NCI-H1105 (cell line): ENCODE measurements at regions not wholly inside any gene's neighbourhood (a gene's known extent, or its start where the extent isn't known, plus 50 kb on each side); places are given as distances from the start of the nearest gene placed in this dataset.

ENCODE experiments used
- DNase-seq: peaks from one replicate; lab custom pipeline; 2025; lab: John Stamatoyannopoulos, UW

DNA sequence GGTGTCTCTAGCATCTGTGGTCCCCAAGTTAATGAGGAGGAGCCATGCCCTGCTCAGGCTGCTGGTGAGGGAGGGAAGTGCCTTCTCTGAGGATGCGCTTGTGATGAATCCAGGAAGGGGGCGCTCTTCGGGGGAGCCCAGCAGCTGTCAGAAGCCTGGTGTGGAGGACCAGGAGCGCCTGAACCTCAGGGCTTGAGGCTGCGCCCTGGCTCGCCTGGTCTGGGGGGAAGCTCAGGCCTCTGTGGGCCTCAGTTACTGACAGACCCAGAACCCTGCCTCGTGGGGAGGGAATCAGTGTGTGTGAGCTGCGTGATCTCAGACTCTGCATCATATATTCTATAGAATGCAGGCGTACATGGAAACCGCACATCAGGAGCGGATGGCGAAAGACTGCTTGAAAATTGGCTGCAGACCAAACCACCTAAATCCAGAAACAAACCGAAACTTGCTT lies 126.1 kb downstream of the SEC14L1 start:
- DNase-seq: no peak

DNA sequence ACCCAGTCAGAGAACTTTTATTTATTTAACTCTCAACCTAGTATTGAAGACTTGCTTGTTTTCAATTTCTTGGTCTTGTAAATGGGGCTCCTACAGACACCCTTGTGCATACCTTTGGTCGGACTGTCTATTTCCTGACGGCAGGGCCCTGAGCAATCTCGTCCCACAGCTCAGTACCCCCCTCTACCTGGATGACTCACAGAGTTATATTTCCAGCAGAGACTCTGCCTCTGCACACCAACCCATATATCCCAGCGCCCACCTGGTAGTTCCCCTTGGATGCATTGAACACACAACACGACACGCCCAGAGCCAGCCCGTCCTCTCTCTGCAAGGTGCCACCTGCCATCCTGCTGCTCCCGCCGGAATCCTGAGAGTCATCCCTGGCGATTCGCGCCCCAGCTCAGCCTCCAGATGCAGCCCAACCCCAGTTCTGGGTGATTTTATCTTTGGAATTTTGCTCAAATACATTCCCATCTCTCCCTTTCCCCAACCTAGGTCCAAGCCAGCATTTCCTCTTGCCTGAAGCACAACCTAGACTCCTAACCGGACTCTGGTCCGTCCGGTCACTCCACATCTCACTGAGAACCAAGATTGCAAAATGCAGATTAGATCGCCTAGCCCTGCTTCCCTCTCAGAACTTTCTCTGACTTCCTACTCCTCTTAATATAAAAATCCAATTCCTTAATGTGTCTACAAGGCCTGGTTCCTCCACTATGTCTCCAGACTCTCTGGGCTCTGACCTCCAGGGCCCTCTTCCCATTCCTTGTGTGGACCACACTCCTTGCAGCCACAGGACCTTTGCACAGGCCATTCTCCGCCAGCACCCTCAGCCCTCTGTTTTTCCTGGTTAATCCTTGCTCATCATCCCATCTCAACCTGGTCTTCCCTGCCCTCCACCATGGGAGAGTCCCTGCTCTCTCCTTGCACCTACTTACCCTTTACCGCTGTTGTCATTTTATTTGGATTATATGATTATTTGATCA lies 129.2 kb downstream of the SEC14L1 start:
- DNase-seq: no peak

- no peak for DNase-seq
These were observed 130.6 kb downstream of the SEC14L1 start for GRCh38 chr17:77271411-77271810.

DNA sequence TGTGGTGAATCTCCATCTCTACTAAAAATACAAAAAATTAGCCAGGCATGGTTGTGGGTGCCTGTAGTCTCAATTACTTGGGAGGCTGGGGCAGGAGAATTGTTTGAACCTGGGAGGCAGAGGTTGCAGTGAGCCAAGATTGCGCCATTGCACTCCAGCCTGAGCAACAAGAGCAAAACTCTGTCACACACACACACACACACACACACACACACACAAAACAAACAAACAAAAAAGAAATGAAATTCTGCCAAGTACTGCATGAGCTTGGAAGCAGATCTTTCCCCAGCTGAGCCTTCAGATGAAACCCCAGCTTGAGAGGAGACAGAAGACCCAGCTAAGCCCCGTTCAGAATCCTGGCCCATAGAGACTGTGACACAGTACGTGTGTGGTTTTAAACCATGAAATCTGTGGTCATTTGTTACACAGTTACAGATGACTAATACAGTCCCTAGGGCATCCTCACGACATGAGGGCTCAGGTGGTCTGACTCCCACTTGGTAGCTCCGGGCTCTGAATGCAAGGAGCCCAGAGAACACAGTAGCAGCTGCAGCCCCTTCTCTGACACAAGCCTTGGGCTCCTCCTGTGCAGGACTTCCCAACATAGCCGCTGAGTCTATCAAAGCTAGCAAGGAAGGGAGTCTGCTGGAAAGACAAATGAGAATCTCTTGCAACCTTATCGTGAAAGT lies 132.8 kb downstream of the SEC14L1 start:
- no peak for DNase-seq

DNA sequence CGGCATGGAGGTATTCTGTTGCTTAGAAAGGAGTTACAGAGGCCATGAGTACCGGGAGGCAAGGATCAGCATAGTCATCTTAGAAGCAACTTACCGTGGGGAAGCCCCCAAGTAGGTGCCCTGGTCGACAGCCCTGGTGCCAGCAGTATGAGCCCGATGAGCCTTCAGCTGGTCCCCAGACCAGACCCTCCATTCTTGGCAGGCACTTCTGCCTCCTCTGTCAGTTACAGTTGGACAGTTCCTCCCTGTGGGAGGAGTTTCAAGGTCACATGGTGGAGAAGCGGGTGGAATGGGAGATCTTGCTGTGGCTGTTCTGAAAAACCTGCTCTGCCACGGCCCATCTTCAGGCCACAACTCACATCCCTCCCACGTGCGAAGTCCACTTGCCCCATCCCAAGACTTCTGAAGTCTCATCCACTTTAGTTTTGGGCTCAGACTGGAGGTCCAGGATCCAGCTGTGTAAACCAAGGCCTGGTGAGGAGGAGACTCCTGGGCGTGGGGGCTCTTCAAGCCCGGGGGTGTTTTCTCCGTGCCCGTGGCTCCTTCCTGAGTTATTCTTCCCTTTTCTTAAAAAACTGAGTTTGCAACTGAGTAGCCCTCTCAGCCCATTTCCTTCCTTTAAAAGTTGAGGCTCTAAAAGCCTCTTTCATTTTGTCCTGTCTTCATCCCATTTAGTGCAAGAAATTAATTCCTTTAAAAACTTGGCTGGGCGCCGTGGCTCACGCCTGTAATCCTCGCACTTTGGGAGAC lies 133.5 kb downstream of the SEC14L1 start:
- no peak for DNase-seq

DNA sequence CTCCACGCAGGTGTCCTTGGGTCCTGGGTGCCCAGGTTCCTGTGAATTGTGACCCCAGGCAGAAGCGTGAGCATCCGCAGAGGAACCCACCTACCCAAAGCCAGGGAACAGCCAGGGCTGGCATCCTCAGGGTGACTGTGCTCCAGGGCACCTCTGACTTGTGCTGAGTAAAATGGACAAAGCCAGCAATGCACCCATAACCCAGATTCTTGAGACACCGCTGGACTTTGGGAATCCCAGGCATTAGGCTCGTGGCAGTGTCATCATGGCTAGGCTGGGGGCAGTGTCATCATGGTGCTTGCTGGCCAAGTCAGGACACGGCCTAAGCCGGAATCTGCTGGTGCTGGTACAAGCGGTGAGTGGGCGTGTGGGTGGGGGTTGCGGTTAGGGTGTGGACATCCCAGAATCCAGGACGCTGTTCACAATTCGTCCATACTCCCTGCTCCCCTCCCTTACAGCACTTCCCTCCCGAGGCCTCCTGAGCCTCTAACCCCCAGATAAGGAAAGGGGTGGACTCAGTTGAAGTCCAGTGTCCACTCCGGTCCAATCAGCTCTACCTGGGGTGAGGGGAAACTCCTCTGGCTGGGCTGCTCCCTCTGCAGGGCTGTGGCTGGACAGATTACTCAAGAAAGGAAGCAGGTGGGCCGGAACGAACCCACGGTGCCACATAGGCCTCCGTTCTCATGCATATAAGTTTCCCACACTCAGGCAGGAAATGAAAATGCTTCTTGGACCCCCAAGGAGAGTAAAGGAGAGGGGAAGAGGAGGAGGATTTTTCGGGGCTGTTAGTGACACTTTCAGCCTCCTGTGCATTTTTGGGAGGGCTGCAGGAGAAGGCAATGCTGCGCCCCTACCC lies 138.9 kb downstream of the SEC14L1 start:
- no peak for DNase-seq

GRCh38 chr17:77280304-77281121 lies 139.7 kb downstream of the SEC14L1 start:
- DNase-seq: no peak

DNA sequence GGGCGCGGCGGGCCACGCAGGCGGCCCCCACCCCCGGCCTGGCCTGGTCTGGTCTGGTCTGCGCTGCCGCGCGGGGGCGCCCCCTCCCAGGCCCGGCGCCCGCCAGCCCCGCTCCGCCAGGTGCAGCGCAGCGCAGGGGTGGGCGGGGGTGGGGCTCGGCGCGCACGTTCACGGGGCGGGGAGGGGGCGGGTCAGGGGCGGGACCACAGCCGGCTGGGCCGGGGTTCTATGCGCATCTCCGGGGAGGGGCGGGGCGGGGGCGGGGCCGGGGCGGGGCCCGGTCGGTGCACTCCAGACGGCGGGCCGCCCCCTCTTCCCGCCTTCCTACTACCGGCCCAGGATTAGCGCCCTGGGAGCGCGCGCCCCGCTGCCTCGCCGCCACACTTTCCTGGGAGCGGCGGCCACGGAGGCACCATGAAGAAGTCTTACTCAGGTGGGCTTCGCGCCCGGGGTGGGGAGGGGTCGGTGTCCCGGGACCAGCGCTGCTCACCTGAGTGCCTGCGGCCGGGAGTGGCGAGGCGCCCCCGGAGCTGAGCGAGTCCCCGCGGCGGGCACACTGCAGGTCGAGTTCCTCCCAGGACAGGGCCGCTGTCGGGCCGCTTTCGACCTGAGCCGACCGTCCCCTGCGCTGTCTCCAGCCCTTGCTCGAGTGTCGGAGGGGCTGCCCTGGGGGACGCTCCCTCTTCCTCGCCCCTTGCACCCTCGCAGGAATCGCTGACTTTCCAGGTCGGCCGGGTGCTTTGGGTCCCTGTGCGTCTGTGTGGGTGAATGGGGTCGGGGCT lies 140.5 kb downstream of the SEC14L1 start:
- DNase-seq: peak; percentile 62

DNA sequence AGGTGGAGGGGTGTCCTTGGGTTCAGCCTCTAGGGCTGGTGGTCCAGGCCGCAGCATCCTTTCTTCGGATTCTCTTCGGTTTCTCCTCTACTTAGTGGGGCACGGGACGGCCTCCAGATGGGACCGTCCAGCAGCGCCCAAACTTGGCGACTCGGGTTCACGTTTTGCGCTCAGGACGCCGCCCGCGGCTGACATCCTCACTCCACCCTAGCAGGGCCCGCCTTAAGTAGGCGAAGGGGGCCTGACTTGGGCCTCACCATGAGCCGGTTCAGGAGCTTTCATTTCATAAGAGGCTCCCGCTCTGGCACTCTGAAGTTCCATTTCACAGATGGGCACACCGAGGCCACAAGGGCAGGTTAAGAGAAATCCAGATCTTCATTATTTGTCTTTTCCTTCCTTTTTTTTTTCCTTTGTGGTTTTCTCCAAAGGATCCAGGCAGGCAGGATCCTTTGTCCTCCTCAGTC lies 141.2 kb downstream of the SEC14L1 start:
- no peak for DNase-seq

- DNase-seq: no peak
These were observed 142.1 kb downstream of the SEC14L1 start for GRCh38 chr17:77282524-77283515.

- no peak for DNase-seq
These were observed 143.4 kb downstream of the SEC14L1 start for GRCh38 chr17:77284023-77284617.

DNA sequence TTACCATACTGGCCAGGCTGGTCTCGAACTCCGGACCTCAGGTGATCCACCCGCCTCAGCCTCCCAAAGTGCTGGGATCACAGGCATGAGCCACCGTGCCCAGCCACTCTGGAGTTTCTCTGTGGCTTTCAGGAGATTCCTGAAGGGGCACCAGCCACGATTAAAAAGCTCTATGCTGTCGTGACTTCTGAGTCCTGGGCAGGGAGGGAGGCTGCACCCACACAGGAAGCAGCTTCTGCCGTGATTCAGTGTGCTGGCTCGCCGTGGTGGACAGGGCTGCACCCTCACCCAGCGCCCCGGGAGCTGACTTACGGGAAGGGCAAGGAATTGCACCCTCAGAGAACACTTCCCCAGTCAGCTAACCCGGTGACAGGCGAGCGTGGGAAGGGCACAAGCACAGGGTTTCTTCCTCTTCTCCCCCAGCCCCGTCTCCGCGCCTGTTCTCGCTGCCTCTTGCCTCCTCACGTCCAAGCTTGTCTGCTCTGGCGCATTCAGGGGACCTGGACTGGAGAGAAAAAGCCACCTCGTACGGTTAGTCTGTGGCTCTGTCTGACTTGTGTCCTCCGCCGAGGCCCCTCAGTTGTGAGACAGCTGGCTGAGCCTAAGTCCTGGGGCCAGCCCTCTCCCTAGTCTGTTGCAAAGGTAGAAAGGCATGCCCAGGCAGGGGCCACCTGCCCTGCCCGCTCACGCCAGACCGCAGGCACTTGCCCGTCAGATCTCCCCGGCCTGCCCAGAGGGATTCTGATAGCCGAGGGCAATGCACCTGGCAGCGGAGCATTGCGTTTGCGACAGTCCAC lies 145.0 kb downstream of the SEC14L1 start:
- DNase-seq: peak; percentile 31

DNA sequence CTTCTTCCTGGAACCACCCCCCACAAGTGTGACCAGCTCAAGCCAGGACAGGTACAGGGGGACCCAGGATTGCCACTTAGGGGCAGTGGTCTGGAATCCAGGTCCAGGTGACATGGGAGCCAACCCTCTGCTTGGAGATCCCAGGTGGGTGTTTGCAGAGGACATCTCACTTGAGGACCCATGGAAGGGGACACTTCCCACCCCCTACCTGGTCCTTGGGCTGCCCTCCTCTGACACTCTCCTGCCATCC lies 145.5 kb downstream of the SEC14L1 start:
- no peak for DNase-seq

DNA sequence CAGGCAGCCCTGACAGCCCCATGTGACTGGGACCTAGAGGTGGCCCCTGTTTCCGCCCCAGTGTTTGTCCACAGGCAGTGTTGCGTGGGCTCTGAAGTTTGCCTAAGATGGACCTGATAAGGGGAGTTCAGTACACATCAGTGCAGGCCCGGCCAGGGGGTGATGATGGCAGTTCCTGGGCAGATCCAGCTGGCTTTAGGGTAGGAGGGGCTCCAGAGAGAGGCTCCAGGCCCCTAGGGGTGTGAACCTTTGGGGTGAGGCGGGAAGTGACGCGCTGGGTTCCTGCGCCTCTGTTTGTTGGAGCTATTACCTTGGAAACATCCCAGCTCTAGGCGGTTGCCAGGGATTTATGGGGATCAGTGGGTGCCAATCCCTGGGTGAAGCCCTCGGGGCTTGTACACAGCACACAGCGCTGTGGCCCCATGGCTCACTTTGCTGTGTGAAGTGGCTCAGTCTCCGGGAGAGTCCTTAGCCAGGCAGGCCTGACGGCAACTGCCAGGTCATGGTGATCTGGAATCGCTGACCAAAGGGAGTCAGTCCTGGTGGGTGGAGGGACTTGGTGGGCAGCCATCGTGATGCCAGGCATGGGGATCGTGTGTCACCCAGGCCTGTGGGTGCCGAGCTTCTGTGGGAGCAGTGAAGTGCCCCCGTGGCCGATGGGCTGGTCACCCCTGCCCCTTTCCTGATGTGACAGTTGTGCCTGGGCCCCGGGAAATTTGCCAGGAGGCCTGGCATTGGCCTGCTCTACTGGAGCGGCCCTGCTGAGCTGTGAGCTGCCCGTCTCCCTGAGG lies 146.1 kb downstream of the SEC14L1 start:
- DNase-seq: peak; percentile 60

GRCh38 chr17:77287432-77288068 lies 146.8 kb downstream of the SEC14L1 start:
- DNase-seq: no peak

- no peak for DNase-seq
These were observed 147.4 kb downstream of the SEC14L1 start for GRCh38 chr17:77288115-77288619.
